D341Med (cell line): ENCODE measurements at regions not wholly inside any gene's neighbourhood (a gene's known extent, or its start where the extent isn't known, plus 50 kb on each side); places are given as distances from the start of the nearest gene placed in this dataset.
"Not testable (repeated sequence)": the region's sequence is repeated elsewhere in the genome, so short reads cannot be mapped to it uniquely, and the experiment has no call there.

Experiments used
- DNase-seq: peaks from one replicate; pipeline ENCODE4 v3.0.0; 2012; ENCODE audit warnings: low spot score

GRCh38 chr15:99455789-99456160 is 110.0 kb upstream of the MEF2A start:
- DNase-seq = peak; percentile 11

DNA sequence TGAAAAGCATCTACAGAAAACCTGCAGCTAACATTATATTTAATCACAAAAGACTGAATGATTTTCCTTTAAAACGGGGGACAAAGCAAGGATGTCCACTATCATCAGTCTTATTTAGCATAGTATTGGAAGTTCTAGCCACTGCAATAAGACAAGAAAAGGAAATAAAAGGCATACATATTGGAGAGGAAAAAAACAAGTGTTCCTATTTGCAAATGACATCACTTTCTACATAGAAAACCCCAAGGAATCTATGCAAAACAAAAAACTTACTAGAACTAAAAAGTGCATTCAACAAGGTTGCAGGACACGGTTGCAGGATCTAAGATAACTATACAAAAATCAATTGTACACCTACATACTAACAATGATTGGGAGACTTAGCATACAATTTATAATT is 101.6 kb upstream of the MEF2A start:
- DNase-seq = no peak

DNA sequence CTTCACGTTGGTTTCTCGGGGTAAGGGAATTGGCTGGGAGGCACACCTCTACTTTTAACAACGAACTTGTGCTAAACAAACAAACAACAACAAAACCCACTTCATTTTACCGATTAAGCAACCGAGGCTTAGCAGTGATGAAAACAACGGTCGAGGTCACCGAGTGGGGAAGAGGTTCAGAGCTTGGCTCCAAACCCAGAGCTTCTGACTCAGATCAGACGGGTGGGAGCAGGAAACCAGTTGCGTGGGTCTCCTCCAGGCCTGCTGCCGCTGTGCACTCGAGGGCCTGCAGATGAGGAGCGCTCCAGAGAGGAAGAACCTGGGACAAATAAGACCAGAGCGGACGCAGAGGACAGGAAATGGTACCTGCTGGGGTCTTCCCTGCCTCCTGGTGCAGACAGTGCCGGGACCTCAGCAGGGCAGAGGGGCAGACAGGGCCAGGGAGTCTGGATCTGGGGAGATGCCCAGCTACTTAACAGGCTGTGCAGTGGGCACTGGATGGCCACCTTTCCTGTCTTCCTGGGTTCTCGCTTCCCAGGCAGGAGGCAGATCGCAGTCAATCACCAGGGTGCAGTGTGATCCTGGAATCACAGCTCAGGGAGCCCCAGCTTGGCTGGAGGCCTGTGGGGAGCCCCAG is 99.0 kb upstream of the MEF2A start:
- DNase-seq = peak; percentile 8

- DNase-seq = peak; percentile 12
Observed at GRCh38 chr15:99467338-99467720, 98.5 kb upstream of the MEF2A start.

DNA sequence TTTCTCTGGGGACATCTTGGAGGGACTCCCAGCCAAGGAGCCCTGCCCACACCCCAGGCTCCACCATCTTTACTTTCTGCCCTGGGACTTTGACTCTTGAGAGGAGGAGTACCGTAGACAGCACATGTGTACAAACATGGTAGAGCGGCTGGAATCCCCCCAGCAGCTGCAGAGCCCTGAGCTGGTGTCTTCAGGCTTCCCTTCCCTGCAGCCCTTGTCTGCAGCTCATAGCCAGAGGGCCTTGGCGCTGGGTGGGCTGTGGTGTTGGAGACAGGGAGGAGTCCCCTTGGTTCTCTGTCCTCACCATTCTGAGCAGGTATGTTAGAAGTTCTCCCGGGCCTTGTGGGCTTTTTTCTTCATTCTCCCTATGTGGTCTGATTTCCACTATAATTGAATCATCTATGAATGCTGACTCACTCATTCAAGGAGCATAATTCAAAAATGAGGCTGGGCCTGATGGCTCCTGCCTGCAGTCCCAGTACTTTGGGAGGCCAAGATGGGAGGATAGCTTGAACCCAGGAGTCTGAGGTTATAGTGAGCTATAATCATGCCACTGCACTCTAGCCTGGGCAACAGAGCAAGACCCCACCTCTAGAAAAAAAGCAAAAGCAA is 97.8 kb upstream of the MEF2A start:
- DNase-seq = peak; percentile 3

DNA sequence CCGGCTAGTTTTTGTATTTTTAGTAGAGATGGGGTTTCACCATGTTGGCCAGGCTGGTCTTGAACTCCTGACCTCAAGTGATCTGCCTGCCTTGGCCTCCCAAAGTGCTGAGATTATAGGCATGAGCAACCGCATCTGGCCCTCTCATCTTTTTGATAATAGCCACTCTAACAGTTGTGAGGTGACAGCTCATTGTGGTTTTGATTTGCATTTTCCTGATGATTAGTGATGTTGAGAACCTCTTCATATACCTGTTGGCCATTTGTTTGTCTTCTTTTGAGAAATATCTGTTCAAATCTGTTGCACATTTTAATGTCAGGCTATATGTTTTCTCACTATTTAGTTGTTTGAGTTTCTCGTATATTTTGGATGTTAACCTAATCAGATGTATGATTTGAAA is 95.6 kb upstream of the MEF2A start:
- not testable (repeated sequence) for DNase-seq

DNA sequence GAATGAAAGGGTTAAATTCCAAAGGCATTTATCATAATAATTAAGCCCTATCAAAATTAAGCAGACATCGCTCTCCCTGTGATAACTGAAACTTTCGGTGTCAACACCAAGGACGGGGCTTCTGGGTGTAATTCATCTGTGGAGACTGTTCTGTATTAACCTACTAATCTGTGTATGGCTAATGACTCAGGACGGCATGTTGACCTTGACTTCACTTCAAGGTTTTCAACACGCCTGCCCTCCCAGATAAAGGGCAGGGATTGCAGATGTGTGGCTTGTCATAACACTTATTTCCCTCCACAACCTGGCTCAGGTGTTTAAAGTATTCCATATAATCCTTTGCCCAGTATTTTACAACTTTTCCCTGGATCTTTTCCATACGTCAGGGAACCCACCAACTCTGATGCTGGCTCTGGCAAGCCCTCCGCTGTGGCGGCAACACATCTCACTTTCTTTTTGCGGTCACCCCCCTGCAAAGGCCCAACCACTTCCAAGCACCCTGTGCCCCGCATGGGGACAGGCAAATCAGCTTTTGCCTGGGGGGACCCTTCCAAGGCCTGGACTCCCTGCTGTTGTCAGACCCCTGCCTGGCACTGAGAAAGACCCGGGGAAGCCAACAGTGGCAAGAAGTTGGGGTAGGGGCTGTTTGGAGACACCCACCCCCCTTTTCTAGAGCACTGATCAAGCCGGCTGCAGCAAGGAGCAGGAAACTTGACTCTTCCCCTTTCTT is 93.2 kb upstream of the MEF2A start:
- DNase-seq = peak; percentile 18

GRCh38 chr15:99473981-99474906 is 91.5 kb upstream of the MEF2A start:
- DNase-seq = peak; percentile 9

DNA sequence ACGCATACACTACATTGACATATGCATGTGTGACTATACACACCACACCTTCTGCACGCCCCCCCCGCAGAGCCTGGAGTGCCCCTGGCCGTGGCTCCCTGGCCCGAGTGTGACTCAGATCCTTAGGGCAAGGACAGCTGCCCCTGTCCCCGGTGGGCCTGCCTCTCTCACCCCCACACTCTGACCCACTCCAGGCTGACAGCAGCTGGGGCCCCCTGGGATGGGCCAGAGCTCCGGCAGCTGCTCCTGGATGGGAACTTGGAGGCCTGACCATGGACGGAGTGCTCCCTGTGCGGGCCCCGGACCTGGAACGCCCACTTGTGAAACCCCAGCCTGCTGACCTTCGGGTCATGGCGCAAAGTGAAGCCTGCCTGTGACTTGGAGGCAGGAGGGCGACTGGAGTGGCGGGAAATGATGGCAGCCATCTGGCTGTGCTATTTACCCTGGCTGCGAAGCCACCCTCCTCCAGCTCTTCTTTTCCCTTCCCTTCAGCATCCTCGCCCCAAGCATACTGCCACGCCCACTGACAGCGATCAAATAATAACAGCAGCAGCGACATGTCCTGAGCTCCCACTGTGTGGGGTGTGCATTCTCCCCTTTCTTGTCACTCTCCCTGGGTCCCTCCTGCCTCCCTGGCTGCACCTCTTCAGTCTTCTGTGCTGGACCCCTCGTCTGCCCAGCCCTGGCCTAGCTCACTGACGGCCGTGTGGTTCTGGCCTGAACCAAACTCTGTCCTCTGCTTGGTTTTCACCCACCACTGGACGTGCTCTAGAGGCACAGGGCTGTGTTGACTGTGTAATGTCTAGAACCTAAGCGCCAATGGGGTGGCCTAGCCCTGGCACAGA is 90.7 kb upstream of the MEF2A start:
- peak; percentile 15 for DNase-seq

DNA sequence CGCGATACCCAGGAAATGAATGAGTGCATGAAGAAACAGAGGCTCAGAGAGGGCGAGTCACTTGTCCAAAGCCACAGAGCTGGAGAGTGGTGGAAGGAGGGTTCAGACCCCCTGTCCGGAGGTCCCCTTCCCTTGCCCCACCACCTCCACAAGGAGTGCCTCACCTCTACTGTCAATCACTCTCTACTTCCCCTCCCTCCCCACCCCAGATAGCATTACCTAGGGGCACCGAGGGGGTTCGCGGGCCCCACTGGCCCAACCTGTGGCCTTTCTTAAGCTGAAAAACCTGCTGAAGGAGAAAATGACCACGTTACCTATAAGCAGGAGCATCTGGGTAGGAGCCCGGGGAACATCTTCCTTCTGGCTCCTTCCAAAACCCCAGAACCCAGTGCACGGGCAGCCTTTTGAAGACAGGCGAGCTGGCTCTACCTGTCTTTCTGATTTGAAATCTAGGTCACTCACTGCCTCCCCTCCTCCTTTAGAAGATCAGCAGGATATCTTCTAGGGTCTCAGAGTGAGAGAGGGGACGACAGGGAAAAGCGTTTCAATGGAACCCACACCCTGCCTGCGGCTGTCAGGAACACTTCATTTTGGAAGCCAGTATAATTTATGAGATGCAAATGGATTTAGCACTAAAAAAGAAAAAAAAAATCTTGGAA is 89.9 kb upstream of the MEF2A start:
- DNase-seq = peak; percentile 9

DNA sequence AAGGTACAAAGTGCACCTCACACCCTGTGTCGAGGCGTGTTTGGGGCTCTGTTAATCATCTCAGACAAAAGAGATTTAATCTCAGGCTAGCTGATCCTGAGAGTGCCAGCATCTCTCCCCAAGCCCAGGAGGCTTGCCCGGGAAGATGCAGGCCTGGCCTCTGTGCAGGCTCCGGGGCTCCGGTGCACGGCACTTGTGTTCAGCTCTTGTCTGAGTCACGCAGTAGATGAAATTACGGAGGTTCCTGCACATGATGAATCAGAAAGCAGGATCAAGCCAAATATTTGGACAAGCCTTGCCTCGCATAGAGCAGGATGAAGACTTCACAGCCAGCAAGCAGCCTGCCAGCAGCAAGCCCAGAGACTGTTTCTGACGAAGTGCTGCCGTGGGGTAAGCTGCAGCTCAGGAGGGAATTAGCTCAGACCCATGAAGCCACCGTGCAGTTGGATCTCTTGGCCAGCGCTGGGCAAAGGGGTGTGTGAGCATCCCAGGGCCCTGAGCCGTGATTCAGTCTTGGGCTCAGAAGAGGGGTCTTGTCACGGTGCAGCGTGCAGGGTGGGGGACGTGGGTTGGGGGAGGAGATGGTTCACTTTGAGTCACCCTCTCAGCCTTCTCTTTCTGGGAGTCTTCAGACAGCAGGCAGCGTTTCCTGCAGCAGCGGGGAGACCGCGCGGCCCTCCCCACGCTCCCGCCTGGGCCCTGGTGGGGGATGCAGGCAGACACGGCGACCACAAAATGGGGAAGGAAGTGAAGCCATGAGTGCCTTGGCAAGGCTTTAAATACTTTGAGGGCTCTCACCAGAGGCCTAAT is 89.2 kb upstream of the MEF2A start:
- peak; percentile 22 for DNase-seq

DNA sequence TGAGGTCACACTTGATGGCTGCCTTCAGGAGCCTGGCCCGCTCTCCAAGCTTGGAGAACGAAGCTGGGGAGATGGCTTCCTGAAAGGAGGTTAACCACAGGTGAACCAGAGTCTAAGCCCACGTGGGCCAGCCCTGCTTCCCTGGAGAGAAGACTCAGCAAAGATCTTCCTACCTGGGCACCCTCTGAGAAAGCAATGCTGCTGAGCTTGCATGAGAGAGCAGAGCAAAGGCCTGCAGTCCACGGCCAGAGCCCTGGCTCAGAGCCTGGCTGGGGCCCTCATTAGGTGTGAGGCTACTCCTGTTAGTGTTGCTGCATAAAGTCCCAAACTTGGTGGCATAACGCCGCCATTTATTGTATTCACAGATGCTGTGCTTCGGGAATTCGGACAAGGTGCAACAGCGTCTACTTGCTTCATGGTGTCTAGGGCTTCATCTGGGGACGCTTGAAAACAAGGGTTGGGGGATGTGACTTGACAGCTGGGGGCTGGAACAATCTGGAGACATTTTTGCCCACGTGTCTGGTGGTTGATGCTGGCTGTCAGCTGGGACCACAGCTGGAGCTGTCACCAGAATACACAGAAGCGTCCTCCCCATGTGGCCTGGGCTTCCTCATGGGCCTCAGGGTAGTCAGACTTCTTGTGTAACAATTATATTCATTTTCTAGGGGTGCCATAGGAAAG is 87.9 kb upstream of the MEF2A start:
- DNase-seq = peak; percentile 7

- peak; percentile 0 for DNase-seq
Observed at GRCh38 chr15:99478977-99479376, 86.8 kb upstream of the MEF2A start.

- DNase-seq = no peak
Observed at GRCh38 chr15:99480016-99480810, 85.6 kb upstream of the MEF2A start.

DNA sequence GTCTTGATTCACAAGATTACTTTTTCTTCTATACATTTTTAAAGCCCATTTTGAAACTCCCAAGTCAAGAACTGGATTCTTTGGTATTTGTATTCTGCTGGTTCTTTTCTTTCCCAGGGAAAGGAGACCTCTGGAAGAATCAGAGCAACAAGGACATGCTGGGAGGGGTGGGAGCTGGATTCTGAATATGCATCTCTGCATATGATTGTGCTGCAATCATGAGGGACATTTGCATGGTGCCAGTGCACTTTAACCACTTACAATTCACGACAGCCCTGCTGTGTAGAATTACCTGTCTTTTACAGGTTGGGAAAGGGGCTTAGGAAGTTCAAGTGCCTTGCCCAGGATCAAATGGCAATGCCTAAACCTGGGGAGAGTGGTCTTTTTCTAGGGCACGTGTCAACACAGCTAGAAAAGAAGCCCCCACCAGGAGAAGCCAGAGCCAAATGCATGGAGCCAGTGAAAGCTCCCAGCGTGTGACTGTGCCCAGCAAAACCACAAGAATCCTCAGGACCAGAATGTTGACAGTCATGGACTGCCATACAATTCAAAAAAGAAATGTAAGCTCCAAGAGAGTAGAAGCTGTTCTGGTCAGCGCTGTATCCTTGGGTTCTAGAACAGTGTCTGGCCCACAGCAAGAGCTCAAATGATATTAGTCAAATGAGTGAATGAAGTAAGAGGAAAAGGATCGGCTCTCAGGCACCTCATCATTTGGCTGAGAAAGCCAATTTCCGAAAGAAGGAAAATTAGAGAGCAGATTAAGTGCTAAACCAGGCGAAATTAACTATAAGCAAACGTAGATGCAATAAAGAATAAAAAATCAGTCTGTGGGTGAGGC is 84.5 kb upstream of the MEF2A start:
- peak; percentile 2 for DNase-seq

DNA sequence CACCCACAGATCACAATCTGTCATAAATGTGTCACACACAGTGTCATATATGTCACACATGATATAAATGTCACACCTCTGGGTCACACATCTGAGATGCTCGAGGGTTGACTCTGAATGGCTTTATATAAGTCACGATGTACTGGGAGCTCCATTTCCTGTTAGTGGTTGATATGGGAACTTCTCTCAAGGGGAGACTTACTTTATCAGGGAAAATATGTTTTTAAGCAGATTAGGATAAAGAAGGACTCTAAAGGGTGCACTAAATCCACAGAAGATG is 83.9 kb upstream of the MEF2A start:
- DNase-seq = peak; percentile 1

- no peak for DNase-seq
Observed at GRCh38 chr15:99482993-99483392, 82.8 kb upstream of the MEF2A start.
